Coronary artery (tissue), 2 donors: ENCODE measurements at regions not wholly inside any gene's neighbourhood (a gene's known extent, or its start where the extent isn't known, plus 50 kb on each side); places are given as distances from the start of the nearest gene placed in this dataset.

Experiments used
- DNase-seq: peaks from one replicate; pipeline ENCODE4 v3.0.0-alpha.2; 2017; ENCODE audit warnings: low spot score
- H3K27ac ChIP-seq, 2 donors: fragments of 200-600 bp; sonication (generic); one replicate each; pipeline ENCODE4 v1.5.1; 2016 to 2019
- H3K4me3 ChIP-seq: fragments of 200-600 bp; sonication (generic); 2 replicates; pipeline ENCODE4 v1.5.1; 2016; ENCODE audit warnings: mild to moderate bottlenecking, moderate library complexity
- CTCF ChIP-seq: fragments of 200-600 bp; sonication (generic); IDR thresholded peaks from one replicate; pipeline ENCODE4 v1.5.1; 2019; ENCODE audit warnings: antibody characterized with exemption

DNA sequence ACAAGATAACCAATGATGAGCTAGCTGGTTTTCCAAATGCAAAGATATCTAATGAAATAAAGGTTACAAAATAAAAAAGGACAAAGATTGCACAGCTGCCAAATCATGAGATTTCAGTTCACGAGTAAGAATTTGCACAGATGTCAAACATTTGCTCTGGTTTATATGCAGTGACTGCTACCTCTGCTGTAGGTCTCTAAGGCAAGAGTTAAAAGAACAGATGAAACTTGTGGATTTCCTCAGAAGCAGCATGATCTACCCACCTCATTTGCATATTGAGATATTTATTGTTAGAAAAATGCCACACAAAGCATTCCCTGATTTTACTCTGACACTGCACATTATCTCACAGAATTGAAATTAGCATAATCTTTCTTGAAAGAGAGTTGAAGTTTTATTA, 763.2 kb upstream of the ZEB2 start:
- no peak for DNase-seq
- no peak for TF ChIP-seq CTCF

DNA sequence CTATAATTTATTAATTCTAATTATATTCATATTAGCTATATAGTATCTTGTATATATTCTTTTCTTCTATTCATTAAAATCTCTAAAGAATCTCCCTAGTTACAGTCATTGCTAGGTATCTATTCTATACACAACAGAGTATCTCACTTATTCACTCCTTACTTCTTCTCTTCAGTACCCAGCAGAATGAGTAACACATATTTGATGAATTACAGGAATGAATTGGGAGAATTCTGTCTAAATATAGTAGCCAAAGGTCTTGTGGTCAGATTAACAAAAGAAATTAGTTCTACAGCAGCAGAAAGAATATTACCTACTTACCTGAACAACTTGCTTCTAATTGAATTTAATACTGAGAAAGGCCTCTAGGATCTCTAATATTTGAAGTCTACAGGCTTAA, 758.0 kb upstream of the ZEB2 start:
- Histone ChIP-seq H3K27ac (no peak overlapping the region), H3K4me3 (no peak overlapping the region)
- no peak for TF ChIP-seq CTCF
- DNase-seq = no peak

More for the DNA sequence above, 763.2 kb upstream of the ZEB2 start:
- H3K27ac ChIP-seq = no peak overlapping the region
- no peak overlapping the region for H3K4me3 ChIP-seq

GRCh38 chr2:145273840-145274239, 753.9 kb upstream of the ZEB2 start:
- no peak for DNase-seq
- TF ChIP-seq CTCF = no peak
- H3K4me3 ChIP-seq = no peak overlapping the region
- no peak overlapping the region for H3K27ac ChIP-seq

GRCh38 chr2:145268931-145269330, 749.0 kb upstream of the ZEB2 start:
- TF ChIP-seq CTCF = no peak
- H3K27ac ChIP-seq = no peak overlapping the region
- DNase-seq = no peak

DNA sequence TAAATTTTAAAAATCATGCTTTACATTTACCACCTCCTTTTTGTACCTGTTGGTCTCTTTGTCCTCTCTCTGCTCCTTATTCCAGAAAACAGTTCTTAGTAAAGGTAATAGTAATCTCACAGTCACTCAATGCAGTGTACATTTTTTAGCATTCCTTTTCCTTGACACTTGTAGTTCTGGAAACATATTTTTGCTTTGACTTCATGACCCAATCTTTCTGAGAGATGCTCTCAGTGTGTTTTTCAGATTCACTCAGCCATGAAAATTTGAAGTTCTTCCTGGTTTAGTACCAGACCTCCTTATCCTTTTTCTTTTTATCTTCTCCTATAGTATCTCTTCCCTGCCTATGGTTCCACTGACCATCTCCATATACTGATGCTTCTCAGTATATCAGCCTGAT, 747.5 kb upstream of the ZEB2 start:
- TF ChIP-seq CTCF = no peak
- no peak overlapping the region for H3K4me3 ChIP-seq
- no peak overlapping the region for H3K27ac ChIP-seq
- DNase-seq = no peak

More at GRCh38 chr2:145268931-145269330, 749.0 kb upstream of the ZEB2 start:
- no peak overlapping the region for H3K4me3 ChIP-seq

- no peak for DNase-seq
- Histone ChIP-seq H3K27ac (no peak overlapping the region), H3K4me3 (no peak overlapping the region)
- no peak for TF ChIP-seq CTCF
Measured at GRCh38 chr2:145265244-145265643, 745.3 kb upstream of the ZEB2 start.

GRCh38 chr2:145260674-145261073, 740.8 kb upstream of the ZEB2 start:
- DNase-seq = no peak
- Histone ChIP-seq H3K27ac (no peak overlapping the region), H3K4me3 (no peak overlapping the region)
- TF ChIP-seq CTCF = no peak
